ENCODE measurements at regions not wholly inside any gene's neighbourhood (a gene's known extent, or its start where the extent isn't known, plus 50 kb on each side); places are given as distances from the start of the nearest gene placed in this dataset.
"Not testable (repeated sequence)": the region's sequence is repeated elsewhere in the genome, so short reads cannot be mapped to it uniquely, and the experiment has no call there.

DNA sequence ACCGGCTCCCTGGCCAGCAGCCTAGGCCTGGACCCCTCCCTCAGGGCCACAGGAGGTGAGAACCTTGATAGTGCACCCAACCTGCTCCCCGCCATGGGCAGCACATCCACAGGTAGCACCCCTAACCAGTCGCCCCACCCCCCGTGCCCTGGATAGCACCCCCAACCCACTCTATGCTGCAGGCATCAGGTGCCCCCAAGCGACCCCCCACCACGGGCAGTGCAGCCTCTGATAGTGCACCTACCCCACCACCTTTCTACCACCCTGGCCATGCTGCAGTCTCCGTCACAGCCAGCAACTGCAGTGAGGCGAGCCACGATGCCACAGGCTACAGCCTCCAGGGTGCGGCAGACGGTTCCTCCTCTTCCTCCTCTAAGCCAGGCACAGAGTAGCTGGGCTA, 55.6 kb downstream of the SOWAHC start:
- Mint-ChIP-seq H3K4me3 (no peak overlapping the region), H3K9me3 (no peaks in the 10 kb centered on the region), H3K27me3 (ENCODE audit: low read depth) (peaks cover 14% of the 10 kb centered on the region), H3K4me1 (ENCODE audit: low read depth) (no peaks in the 10 kb centered on the region), H3K36me3 (ENCODE audit: low read depth) (no peaks in the 10 kb centered on the region), H3K27ac (no peak overlapping the region)
- DNase-seq (ENCODE audit: low spot score): no peak

DNA sequence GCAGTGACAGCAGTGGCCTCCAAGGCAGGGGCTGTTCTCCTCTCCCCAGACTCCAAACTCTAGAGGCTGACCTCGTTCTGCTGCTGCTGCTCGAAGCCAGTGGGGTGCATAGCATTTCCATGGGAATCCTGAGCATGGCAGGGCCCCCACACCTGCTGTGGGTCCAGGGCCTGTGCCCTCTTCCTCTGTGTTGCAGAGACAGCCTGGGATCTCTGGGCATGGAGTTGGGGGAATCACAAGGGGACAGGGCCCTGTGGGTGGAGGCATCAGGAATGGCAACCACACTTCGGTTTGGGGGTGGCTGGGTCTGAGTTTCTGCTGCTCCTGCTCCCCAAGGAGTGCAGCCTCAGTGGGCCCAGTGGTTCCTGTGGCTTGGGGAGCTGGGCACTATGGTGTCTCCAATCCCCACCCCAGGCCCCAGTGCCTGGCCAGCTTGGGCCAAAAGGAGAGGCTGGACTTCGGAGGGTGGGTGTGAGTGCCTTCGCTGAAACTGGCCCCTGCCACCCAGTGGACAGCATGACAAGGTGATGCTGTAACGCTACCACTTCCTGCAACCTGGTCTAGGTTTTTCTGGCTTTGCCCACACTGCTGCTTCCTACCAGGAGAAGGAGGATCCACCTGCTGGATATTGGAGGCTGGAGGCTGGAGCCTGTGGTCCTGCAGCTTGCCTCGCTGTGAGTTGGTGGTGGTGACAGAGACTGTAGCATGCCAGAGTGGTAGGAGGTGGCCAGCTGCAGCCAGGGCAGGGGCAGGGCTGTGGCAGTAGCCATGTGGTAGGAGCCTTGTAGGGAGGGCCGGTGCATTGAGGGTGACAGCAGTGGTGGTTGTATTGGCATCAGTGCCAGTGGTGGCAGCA, 56.6 kb downstream of the SOWAHC start:
- Mint-ChIP-seq H3K9me3 (no peaks in the 10 kb centered on the region), H3K4me1 (ENCODE audit: low read depth) (no peaks in the 10 kb centered on the region), H3K27ac (no peak overlapping the region), H3K27me3 (ENCODE audit: low read depth) (peaks cover 14% of the 10 kb centered on the region), H3K36me3 (ENCODE audit: low read depth) (no peaks in the 10 kb centered on the region), H3K4me3 (no peak overlapping the region)
- no peak for DNase-seq (ENCODE audit: low spot score)

DNA sequence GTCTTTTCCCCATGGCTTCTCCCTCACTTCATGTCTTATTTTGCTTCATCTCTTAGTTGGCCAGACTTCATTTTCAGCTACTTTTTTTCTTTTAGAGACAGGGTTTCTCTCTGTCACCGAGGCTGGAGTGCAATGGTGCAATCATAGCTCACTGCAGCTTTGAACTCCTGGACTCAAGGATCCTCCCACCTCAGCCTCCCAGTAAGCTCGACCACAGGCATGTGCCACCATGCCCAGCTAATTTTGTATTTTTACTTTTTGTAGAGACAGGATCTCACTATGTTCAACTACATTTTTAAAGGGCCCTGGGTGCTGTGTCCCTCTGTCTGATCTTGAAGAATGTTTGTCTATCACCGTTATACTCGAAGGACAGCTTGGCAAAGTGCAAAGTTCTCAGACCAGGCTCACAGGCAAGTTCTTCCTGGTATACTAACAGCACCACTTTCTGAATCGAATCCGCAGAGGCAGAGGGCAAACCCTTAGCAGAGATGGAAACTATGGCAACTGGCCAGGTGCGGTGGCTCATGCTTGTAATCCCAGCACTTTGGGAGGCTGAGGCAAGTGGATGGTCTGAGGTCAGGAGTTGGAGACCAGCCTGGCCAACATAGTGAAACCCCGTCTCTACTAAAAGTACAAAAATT, 60.9 kb downstream of the SOWAHC start:
- Mint-ChIP-seq H3K36me3 (ENCODE audit: low read depth) (no peaks in the 10 kb centered on the region), H3K4me3 (no peak overlapping the region), H3K9me3 (no peaks in the 10 kb centered on the region), H3K27me3 (ENCODE audit: low read depth) (peaks cover 5% of the 10 kb centered on the region), H3K4me1 (ENCODE audit: low read depth) (no peaks in the 10 kb centered on the region), H3K27ac (no peak overlapping the region)
- no peak for DNase-seq (ENCODE audit: low spot score)

- no peaks in the 10 kb centered on the region for H3K4me1 Mint-ChIP-seq (ENCODE audit: low read depth)
- no peaks in the 10 kb centered on the region for H3K36me3 Mint-ChIP-seq (ENCODE audit: low read depth)
- no peaks in the 10 kb centered on the region for H3K9me3 Mint-ChIP-seq
- DNase-seq (ENCODE audit: low spot score): no peak
- no peak overlapping the region for H3K4me3 Mint-ChIP-seq
- H3K27ac Mint-ChIP-seq: no peak overlapping the region
- H3K27me3 Mint-ChIP-seq (ENCODE audit: low read depth): peaks cover 5% of the 10 kb centered on the region
These were observed 61.6 kb downstream of the SOWAHC start for GRCh38 chr2:109675666-109676345.

DNA sequence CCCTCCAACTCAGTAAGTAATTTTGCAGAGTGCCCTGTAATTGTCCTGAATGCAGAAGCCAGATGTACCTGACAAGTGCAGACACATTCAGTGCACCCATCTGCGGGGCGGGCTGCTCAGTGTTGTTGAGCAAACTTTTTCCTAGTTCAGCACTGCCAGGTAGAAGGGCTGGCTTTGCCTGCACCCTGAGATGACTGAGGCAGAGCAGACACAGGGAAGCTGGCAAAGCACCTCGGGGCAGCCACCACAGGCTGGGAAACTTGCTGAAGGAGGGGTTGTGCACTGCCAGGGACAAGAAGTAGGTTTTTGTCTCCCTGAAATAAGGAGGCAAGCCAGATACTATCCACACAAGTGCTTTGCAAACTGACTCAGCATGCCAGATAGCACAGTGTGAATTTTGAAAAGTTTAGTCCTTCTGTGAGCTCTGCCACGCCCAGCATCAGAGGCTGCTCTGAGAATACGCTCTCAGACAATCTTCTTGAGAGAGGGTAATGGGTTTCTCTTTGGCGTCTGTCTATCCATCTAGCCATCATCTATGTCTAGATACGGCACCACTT, 62.3 kb downstream of the SOWAHC start:
- Mint-ChIP-seq H3K9me3 (no peaks in the 10 kb centered on the region), H3K4me3 (no peak overlapping the region), H3K36me3 (ENCODE audit: low read depth) (no peaks in the 10 kb centered on the region), H3K4me1 (ENCODE audit: low read depth) (no peaks in the 10 kb centered on the region), H3K27ac (no peak overlapping the region), H3K27me3 (ENCODE audit: low read depth) (peaks cover 9% of the 10 kb centered on the region)
- no peak for DNase-seq (ENCODE audit: low spot score)

DNA sequence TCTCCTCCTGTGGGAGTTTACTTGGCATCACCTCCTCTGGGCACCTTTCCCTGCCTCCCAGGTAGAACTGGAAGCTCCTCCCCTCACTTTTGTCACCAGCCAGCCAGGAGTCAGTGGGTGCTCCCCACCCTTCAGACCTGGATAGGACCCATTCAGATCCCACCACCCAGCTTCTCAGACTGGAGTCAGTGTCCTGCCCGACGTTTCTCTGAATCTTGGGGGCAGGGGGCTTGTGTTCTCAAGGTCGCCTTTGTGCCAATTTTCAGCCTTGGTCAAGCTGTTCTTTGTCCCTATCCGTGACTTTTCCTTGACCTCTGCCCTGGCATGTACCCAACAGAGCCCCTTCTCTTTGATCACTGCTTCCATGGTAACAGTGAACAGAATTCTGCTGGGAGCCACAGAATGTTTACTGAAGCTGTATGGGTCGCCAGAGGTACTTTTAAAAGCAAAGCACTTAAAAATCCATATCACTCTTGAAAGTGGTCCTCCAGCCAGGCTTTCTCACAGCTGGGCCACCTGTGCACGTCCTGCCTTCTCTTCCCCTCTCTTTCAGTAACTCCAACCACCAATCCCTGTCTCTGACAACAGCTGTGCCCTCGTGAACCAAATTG, 63.1 kb downstream of the SOWAHC start:
- not testable (repeated sequence) for DNase-seq (ENCODE audit: low spot score); H3K27ac Mint-ChIP-seq; H3K9me3 Mint-ChIP-seq; H3K36me3 Mint-ChIP-seq (ENCODE audit: low read depth); H3K4me1 Mint-ChIP-seq (ENCODE audit: low read depth); H3K4me3 Mint-ChIP-seq; H3K27me3 Mint-ChIP-seq (ENCODE audit: low read depth)

GRCh38 chr2:109677835-109678580, 63.8 kb downstream of the SOWAHC start:
- H3K4me3 Mint-ChIP-seq: no peak overlapping the region
- H3K27me3 Mint-ChIP-seq (ENCODE audit: low read depth): peaks cover 7% of the 10 kb centered on the region
- H3K36me3 Mint-ChIP-seq (ENCODE audit: low read depth): no peaks in the 10 kb centered on the region
- H3K4me1 Mint-ChIP-seq (ENCODE audit: low read depth): no peaks in the 10 kb centered on the region
- no peak overlapping the region for H3K27ac Mint-ChIP-seq
- H3K9me3 Mint-ChIP-seq: no peaks in the 10 kb centered on the region
- DNase-seq (ENCODE audit: low spot score): no peak

GRCh38 chr2:109678724-109679201, 64.6 kb downstream of the SOWAHC start:
- not testable (repeated sequence) for H3K27me3 Mint-ChIP-seq (ENCODE audit: low read depth); DNase-seq (ENCODE audit: low spot score); H3K4me3 Mint-ChIP-seq; H3K27ac Mint-ChIP-seq; H3K4me1 Mint-ChIP-seq (ENCODE audit: low read depth); H3K36me3 Mint-ChIP-seq (ENCODE audit: low read depth); H3K9me3 Mint-ChIP-seq

GRCh38 chr2:109679225-109679624, 65.1 kb downstream of the SOWAHC start:
- Mint-ChIP-seq H3K9me3 (no peaks in the 10 kb centered on the region), H3K36me3 (ENCODE audit: low read depth) (no peaks in the 10 kb centered on the region), H3K4me1 (ENCODE audit: low read depth) (no peaks in the 10 kb centered on the region), H3K27me3 (ENCODE audit: low read depth) (peaks cover 4% of the 10 kb centered on the region), H3K27ac (no peak overlapping the region), H3K4me3 (no peak overlapping the region)
- DNase-seq (ENCODE audit: low spot score): no peak

GRCh38 chr2:109679626-109680025, 65.5 kb downstream of the SOWAHC start:
- Mint-ChIP-seq H3K27me3 (ENCODE audit: low read depth) (peaks cover 4% of the 10 kb centered on the region), H3K36me3 (ENCODE audit: low read depth) (no peaks in the 10 kb centered on the region), H3K27ac (no peak overlapping the region)

DNA sequence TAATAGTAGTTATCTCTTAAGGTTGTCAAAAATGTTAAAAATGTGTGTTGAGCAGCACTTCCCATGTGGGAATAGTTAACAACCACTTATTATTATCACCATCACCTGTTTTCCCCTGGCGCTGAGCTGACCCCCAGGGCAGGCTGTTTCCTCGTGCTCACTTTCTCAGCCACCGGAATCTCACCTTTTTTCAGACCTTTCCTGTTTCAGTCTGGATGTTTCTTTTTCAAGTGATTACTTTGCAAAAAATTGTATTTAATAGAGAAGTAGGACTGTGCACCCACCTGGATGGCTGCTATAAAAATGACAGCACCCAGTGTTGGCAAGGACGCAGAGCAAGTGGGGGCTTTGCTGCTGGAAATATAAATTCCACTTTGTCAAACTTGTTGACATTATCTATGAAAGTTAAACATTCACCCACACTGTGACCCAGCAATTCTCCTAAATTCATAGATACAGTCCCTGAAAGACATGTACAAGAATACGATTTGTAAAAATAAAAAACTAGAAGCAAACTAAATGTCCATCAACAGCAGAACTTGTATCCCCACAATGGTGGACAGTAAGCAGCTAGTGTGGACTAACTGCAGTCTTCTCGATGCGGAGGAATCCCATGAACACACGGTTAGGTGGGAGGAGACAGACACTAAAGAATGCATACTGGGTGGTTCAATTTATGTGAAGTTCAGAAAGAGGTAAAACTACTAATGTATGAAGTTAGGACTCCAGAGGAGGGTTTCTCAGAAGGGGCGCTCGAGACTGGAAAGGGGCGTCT, 66.5 kb downstream of the SOWAHC start:
- no peak overlapping the region for H3K4me3 Mint-ChIP-seq
- no peaks in the 10 kb centered on the region for H3K4me1 Mint-ChIP-seq (ENCODE audit: low read depth)
- H3K27ac Mint-ChIP-seq: no peak overlapping the region
- no peaks in the 10 kb centered on the region for H3K36me3 Mint-ChIP-seq (ENCODE audit: low read depth)
- peaks cover 4% of the 10 kb centered on the region for H3K27me3 Mint-ChIP-seq (ENCODE audit: low read depth)
- no peak for DNase-seq (ENCODE audit: low spot score)
- no peaks in the 10 kb centered on the region for H3K9me3 Mint-ChIP-seq

More at GRCh38 chr2:109679626-109680025, 65.5 kb downstream of the SOWAHC start:
- Mint-ChIP-seq H3K4me3 (no peak overlapping the region), H3K9me3 (no peaks in the 10 kb centered on the region), H3K4me1 (ENCODE audit: low read depth) (no peaks in the 10 kb centered on the region)
- no peak for DNase-seq (ENCODE audit: low spot score)

DNA sequence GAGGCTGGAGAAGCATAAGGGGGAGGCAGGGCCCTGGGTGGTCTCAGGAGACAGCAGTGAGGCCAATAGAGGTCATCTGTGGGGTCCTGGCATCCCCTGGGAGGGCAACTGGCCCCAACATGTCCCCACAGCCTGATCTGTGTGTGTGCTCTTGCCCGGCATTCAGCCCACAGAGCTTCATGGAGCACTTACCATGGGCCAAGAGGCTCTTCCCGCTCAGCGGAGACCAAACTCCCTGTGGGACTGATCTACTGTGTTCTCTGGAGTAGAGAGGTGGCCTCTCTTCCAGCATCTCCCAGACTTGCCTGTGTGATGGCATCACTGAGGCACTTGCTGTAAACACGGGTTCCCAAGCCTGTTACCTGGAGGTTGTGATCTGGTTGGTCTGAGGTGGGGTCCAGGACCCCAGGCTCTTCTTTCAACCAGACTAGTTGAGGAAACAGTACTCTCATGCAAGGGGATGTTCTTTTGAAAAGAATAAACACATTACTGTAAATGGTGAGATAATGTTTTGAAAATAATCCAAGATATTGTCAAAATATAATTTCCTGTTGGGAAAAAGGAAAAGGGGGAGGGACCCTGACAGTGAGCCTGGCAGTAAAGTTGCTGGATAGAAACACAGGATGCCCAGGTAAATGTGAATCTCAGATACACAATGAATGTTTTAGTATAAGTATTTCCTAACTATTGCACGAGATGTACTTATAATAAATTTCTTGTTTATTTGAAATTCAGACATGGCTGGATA, 67.6 kb downstream of the SOWAHC start:
- H3K27me3 Mint-ChIP-seq (ENCODE audit: low read depth): peaks cover 4% of the 10 kb centered on the region
- H3K4me1 Mint-ChIP-seq (ENCODE audit: low read depth): no peaks in the 10 kb centered on the region
- no peak overlapping the region for H3K27ac Mint-ChIP-seq
- H3K36me3 Mint-ChIP-seq (ENCODE audit: low read depth): no peaks in the 10 kb centered on the region
- no peak overlapping the region for H3K4me3 Mint-ChIP-seq
- no peak for DNase-seq (ENCODE audit: low spot score)
- no peaks in the 10 kb centered on the region for H3K9me3 Mint-ChIP-seq
